K562 (cell line): ENCODE measurements at regions not wholly inside any gene's neighbourhood (a gene's known extent, or its start where the extent isn't known, plus 50 kb on each side); places are given as distances from the start of the nearest gene placed in this dataset.

Experiments used
- ATAC-seq: fragments of 200-7000 bp; cut with Tn5 transposase; 3 replicates; pipeline ENCODE4 v1.9.1; 2020; ENCODE audit warnings: moderate library complexity
- BruUV-seq: library from RNA; stranded (reverse); fragments of 400-500 nt; replicated peaks from 2 replicates; lab custom pipeline; 2021; lab: Mats Ljungman, UMichigan
- CTCF ChIA-PET: fragments of 300-600 bp; formaldehyde crosslinking; extraction: SDS; loops from one replicate; lab custom pipeline; 2021; ENCODE audit warnings: low intra/inter-chr PET ratio; lab: Yijun Ruan, JAX
- POLR2A ChIA-PET: fragments of 300-600, 350-650 bp; sonication (Branson Sonifier 250); formaldehyde crosslinking; extraction: SDS; loops from one replicate; lab custom pipeline; 2021; ENCODE audit warnings: antibody characterized with exemption, inconsistent platforms; lab: Yijun Ruan, JAX
- DNase-seq, 4 experiments: peaks; one replicate each; pipeline versions ENCODE4 v3.0.0 to v3.0.0-alpha.2; 2011 to 2018; ENCODE audit warnings: low spot score in 3 of 4, mixed read lengths in 3 of 4; ENCODE audit errors: extremely low read depth in 1 of 4
- FAIRE-seq: peaks from 2 replicates; lab custom pipeline; 2011; peaks lifted over from hg19 to GRCh38; lab: Jason Lieb, UNC
- H2AFZ ChIP-seq: 2 replicates; pipeline ENCODE4 v1.6.0; 2011; ENCODE audit warnings: low read depth, low read length, control low read depth, inconsistent platforms
- H3K27ac ChIP-seq: fragments of 200-600 bp; 3 replicates; pipeline ENCODE4 v1.8.0; 2011; ENCODE audit warnings: low read depth, mild to moderate bottlenecking, control low read depth, inconsistent platforms, low read length, moderate library complexity, mixed read lengths; ENCODE audit errors: extremely low read depth
- H3K27me3 ChIP-seq, 2 experiments: fragments of 300-600 bp in 1 of 2; 2 replicates in 1 of 2; 3 replicates in 1 of 2; pipeline versions ENCODE4 v1.6.0 to v1.8.0; 2011; ENCODE audit warnings: inconsistent platforms in 2 of 2, low read length in 2 of 2, mild to moderate bottlenecking in 1 of 2, mixed read lengths in 1 of 2, moderate library complexity in 1 of 2; ENCODE audit not compliant: control insufficient read depth in 2 of 2, insufficient read depth in 2 of 2
- H3K36me3 ChIP-seq: fragments of 300-600 bp; 3 replicates; pipeline ENCODE4 v1.8.0; 2011; ENCODE audit warnings: mild to moderate bottlenecking, low read length, inconsistent platforms; ENCODE audit not compliant: control insufficient read depth, insufficient read depth
- H3K4me1 ChIP-seq, 2 experiments: fragments of 200-600 bp in 1 of 2; replicated peaks in 1 of 2; 2 replicates in 1 of 2; 3 replicates in 1 of 2; pipeline versions ENCODE4 v1.5.1 to v1.8.0; 2011; ENCODE audit warnings: inconsistent platforms in 2 of 2, low read length in 2 of 2, mild to moderate bottlenecking in 1 of 2, mixed read lengths in 1 of 2, moderate library complexity in 1 of 2; ENCODE audit not compliant: control insufficient read depth in 2 of 2, insufficient read depth in 2 of 2
- H3K4me2 ChIP-seq: 2 replicates; pipeline ENCODE4 v1.6.1; 2011; ENCODE audit warnings: low read length, control low read depth, inconsistent platforms, mixed read lengths; ENCODE audit not compliant: insufficient read depth
- H3K4me3 ChIP-seq: fragments of 200-600 bp; sonication (generic), shearing (Covaris generic); 2 replicates; pipeline ENCODE4 v1.5.1; 2016; ENCODE audit warnings: control low read depth, inconsistent platforms
- H3K79me2 ChIP-seq: fragments of 200-600 bp; 3 replicates; pipeline ENCODE4 v1.8.0; 2011; ENCODE audit warnings: low read length, inconsistent platforms; ENCODE audit not compliant: control insufficient read depth, insufficient read depth
- H3K9ac ChIP-seq, 2 experiments: 2 replicates each; pipeline versions ENCODE4 v1.6.0 to v1.6.1; 2011; ENCODE audit warnings: low read depth in 2 of 2, low read length in 2 of 2, control low read depth in 1 of 2, inconsistent platforms in 1 of 2, mild to moderate bottlenecking in 1 of 2, mixed read lengths in 1 of 2; ENCODE audit not compliant: insufficient read depth in 1 of 2
- H3K9me1 ChIP-seq: one replicate; pipeline ENCODE4 v1.6.0; 2011; ENCODE audit warnings: inconsistent platforms, mild to moderate bottlenecking, low read length, moderate library complexity; ENCODE audit not compliant: control insufficient read depth, insufficient read depth
- H3K9me3 ChIP-seq: replicated peaks from 2 replicates; pipeline ENCODE4 v1.5.1; 2011; ENCODE audit warnings: low read depth, low read length, inconsistent platforms; ENCODE audit not compliant: control insufficient read depth, insufficient read depth
- H4K20me1 ChIP-seq: replicated peaks from 2 replicates; pipeline ENCODE4 v1.6.1; 2011; ENCODE audit warnings: low read length, inconsistent platforms, mixed read lengths; ENCODE audit not compliant: control insufficient read depth, insufficient read depth
- CC2D1A ChIP-seq: fragments of 450-650 bp; IDR thresholded peaks from 2 replicates; pipeline ENCODE4 v1.6.1; 2017; ENCODE audit warnings: mild to moderate bottlenecking
- EZH2 ChIP-seq: IDR thresholded peaks from 2 replicates; pipeline ENCODE4 v1.6.1; 2012; ENCODE audit warnings: low read depth, mild to moderate bottlenecking, inconsistent platforms, low read length, borderline replicate concordance
- MBD2 ChIP-seq: sonication (generic); IDR thresholded peaks from 2 replicates; pipeline ENCODE4 v1.6.1; 2016; ENCODE audit warnings: low read depth, borderline replicate concordance
- RREB1 ChIP-seq: fragments of 250-450 bp; sonication (Bioruptor Pico); IDR thresholded peaks from 2 replicates; pipeline ENCODE4 v1.4.0; 2020
- SAFB ChIP-seq: fragments of 200-400 bp; formaldehyde crosslinking; IDR thresholded peaks from 2 replicates; pipeline ENCODE4 v1.6.1; 2017; ENCODE audit warnings: low read depth, low read length, borderline replicate concordance
- SIN3A ChIP-seq, 2 experiments: fragments of 150-350 bp in 1 of 2; IDR thresholded peaks; 2 replicates each; pipeline ENCODE4 v1.6.1; 2011 to 2016; ENCODE audit warnings: borderline replicate concordance in 2 of 2, low read depth in 2 of 2, low read length in 2 of 2, mild to moderate bottlenecking in 2 of 2, moderate library complexity in 2 of 2; ENCODE audit not compliant: control insufficient read depth in 1 of 2
- SMARCE1 ChIP-seq: fragments of 450-650 bp; IDR thresholded peaks from 2 replicates; pipeline ENCODE4 v1.7.1; 2016; ENCODE audit warnings: mild to moderate bottlenecking
- TCF7L2 ChIP-seq: fragments of 150-350 bp; IDR thresholded peaks from 2 replicates; pipeline ENCODE4 v1.6.1; 2016; ENCODE audit warnings: low read depth, mild to moderate bottlenecking, low read length, moderate library complexity
- TSC22D4 ChIP-seq: fragments of 450-650 bp; IDR thresholded peaks from 2 replicates; pipeline ENCODE4 v1.6.1; 2016; ENCODE audit warnings: missing genetic modification characterization, missing biosample characterization, control low read depth
- ZEB2 ChIP-seq: fragments of 450-650 bp; IDR thresholded peaks from 2 replicates; pipeline ENCODE4 v1.6.1; 2016
- ZNF449 ChIP-seq: fragments of 250-450 bp; sonication (Bioruptor Pico); IDR thresholded peaks from 2 replicates; pipeline ENCODE4 v1.8.0; 2022; ENCODE audit warnings: moderate library complexity, mild to moderate bottlenecking, inconsistent platforms
- ZNF717 ChIP-seq: fragments of 250-450 bp; sonication (Bioruptor Pico); IDR thresholded peaks from 2 replicates; pipeline ENCODE4 v1.5.0; 2021
- WGBS: fragments of 100-300 bp; shearing (Covaris generic); methylation state at CpG from one replicate; pipeline ENCODE4 v1.1.6; 2016; ENCODE audit warnings: low coverage, mixed read lengths; ENCODE audit not compliant: insufficient coverage; ENCODE audit errors: missing lambda C conversion rate; 5-methylcytosine and 5-hydroxymethylcytosine counted together
- in situ Hi-C: fragments of 300-500 bp; cut with MboI; formaldehyde crosslinking; loops from 4 replicates; pipeline ENCODE4 v1.15.0; 2018; ENCODE audit warnings: inconsistent platforms, mixed read lengths
- intact Hi-C: fragments of 100-400 bp; cut with micrococcal nuclease; formaldehyde crosslinking; loops from 2 replicates; pipeline ENCODE4 v1.14.2; 2022

GRCh38 chr7:41005374-41005901, 697.5 kb downstream of the INHBA start:
- intact Hi-C loops = loop anchor here (10.0 kb wide), 1 partner anchor 689 kb away; no protein-coding TSS in a partner anchor
- Histone ChIP-seq H3K36me3 (no peaks in the 10 kb centered on the region), H3K27me3 (no peaks in the 10 kb centered on the region), H3K4me2 (no peak overlapping the region), H4K20me1 (no peaks in the 10 kb centered on the region), H3K9ac (no peak overlapping the region), H2AFZ (no peak overlapping the region), H3K4me1 (no peaks in the 10 kb centered on the region), H3K9me3 (no peaks in the 10 kb centered on the region), H3K4me3 (no peak overlapping the region), H3K9me1 (no peaks in the 10 kb centered on the region), H3K27ac (no peak overlapping the region), H3K79me2 (no peaks in the 10 kb centered on the region)
- ChIA-PET CTCF (no interaction called here), POLR2A (no interaction called here)
- WGBS = 0% methylated on average over 2 of the region's 2 CpGs
- in situ Hi-C loops = no loop called here
- no peak for FAIRE-seq
- no TSS peak for BruUV-seq
- no peak for ATAC-seq
- DNase-seq = no peak
- TF ChIP-seq EZH2 (no peak), ZNF717 (CRISPR knock-in tag) (no peak), ZNF449 (CRISPR knock-in tag) (no peak), CC2D1A (no peak), ZEB2 (no peak), TCF7L2 (no peak), SIN3A (IDR thresholded peaks at IDR 0.05; ENCODE audit: borderline replicate concordance in 2 of 2, control insufficient read depth in 1 of 2, low read depth in 2 of 2, low read length in 2 of 2) (no peak), RREB1 (CRISPR knock-in tag) (no peak), SAFB (no peak), TSC22D4 (tag) (no peak), SMARCE1 (no peak), MBD2 (no peak)
